ENCODE measurements at regions not wholly inside any gene's neighbourhood (a gene's known extent, or its start where the extent isn't known, plus 50 kb on each side); places are given as distances from the start of the nearest gene placed in this dataset.

- no peaks in the 10 kb centered on the region for H3K27me3 Mint-ChIP-seq (ENCODE audit: low read depth)
- H3K36me3 Mint-ChIP-seq (ENCODE audit: insufficient read depth), result no peaks in the 10 kb centered on the region
- DNase-seq (no peak), ATAC-seq (no peak)
- H3K4me3 Mint-ChIP-seq, result no peak overlapping the region
- no peaks in the 10 kb centered on the region for H3K4me1 Mint-ChIP-seq (ENCODE audit: low read depth)
- peaks cover 25% of the 10 kb centered on the region for H3K9me3 Mint-ChIP-seq
These were observed 358.3 kb upstream of the SALL1 start for GRCh38 chr16:51509336-51509735.

GRCh38 chr16:51508490-51509212, 357.6 kb upstream of the SALL1 start:
- no peaks in the 10 kb centered on the region for H3K27me3 Mint-ChIP-seq (ENCODE audit: low read depth)
- DNase-seq (no peak), ATAC-seq (no peak)

GRCh38 chr16:51507286-51507685, 356.2 kb upstream of the SALL1 start:
- ATAC-seq, result no peak
- DNase-seq, result no peak

More at GRCh38 chr16:51508490-51509212, 357.6 kb upstream of the SALL1 start:
- no peaks in the 10 kb centered on the region for H3K36me3 Mint-ChIP-seq (ENCODE audit: insufficient read depth)
- H3K4me3 Mint-ChIP-seq, result no peak overlapping the region
- no peaks in the 10 kb centered on the region for H3K4me1 Mint-ChIP-seq (ENCODE audit: low read depth)
- H3K9me3 Mint-ChIP-seq, result peaks cover 23% of the 10 kb centered on the region

DNA sequence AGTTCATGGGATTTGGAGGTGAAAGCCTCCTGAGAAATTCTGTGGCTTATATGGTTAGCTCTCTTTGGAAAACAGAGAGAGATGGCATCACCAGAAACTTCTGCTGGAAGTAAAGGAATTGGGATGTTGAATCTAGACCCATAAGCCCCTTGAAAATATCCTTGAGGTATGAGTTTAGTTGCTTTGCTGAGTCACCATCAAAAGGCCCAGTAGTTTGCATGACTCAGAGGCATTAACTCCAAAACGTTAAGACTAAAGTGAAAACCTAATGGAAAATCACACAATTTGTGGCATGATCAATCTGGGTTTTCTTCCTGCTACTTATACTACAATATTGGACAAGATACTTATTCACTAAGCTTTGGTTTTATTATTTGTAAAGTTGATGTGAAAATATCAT, 349.2 kb upstream of the SALL1 start:
- no peaks in the 10 kb centered on the region for H3K36me3 Mint-ChIP-seq (ENCODE audit: insufficient read depth)
- H3K27me3 Mint-ChIP-seq (ENCODE audit: low read depth), result no peaks in the 10 kb centered on the region
- ATAC-seq (no peak), DNase-seq (no peak)
- no peak overlapping the region for H3K4me3 Mint-ChIP-seq
- peaks cover 12% of the 10 kb centered on the region for H3K9me3 Mint-ChIP-seq
- no peaks in the 10 kb centered on the region for H3K4me1 Mint-ChIP-seq (ENCODE audit: low read depth)

More at GRCh38 chr16:51507286-51507685, 356.2 kb upstream of the SALL1 start:
- Mint-ChIP-seq H3K9me3 (peaks cover 24% of the 10 kb centered on the region), H3K27me3 (ENCODE audit: low read depth) (no peaks in the 10 kb centered on the region), H3K4me1 (ENCODE audit: low read depth) (no peaks in the 10 kb centered on the region), H3K4me3 (no peak overlapping the region), H3K36me3 (ENCODE audit: insufficient read depth) (no peaks in the 10 kb centered on the region)

GRCh38 chr16:51497541-51498211, 346.6 kb upstream of the SALL1 start:
- Mint-ChIP-seq H3K27me3 (ENCODE audit: low read depth) (no peaks in the 10 kb centered on the region), H3K9me3 (peaks cover 4% of the 10 kb centered on the region), H3K4me3 (no peak overlapping the region), H3K4me1 (ENCODE audit: low read depth) (no peaks in the 10 kb centered on the region), H3K36me3 (ENCODE audit: insufficient read depth) (no peaks in the 10 kb centered on the region)
- ATAC-seq, result no peak
- DNase-seq, result no peak

DNA sequence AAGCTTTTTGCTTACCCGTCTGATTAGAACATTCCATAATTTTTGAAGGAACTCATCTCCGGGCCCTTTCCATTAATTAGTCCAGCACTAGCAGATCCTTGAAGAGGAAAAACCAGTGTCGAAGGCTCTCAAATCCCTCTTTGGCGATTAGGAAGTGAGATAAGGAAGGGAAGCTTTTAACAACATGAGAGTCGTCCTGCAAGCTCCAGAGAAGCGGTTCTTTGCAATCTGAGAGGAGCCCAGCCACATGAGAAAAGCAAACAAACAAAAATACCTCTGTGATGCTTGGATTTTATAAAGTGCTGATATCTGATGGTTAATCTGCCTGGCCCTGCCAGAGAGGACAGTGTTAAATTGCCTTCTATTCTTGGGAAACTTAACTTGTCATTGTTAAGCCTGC, 339.8 kb upstream of the SALL1 start:
- ATAC-seq, result no peak
- Mint-ChIP-seq H3K4me1 (ENCODE audit: low read depth) (no peaks in the 10 kb centered on the region), H3K4me3 (no peak overlapping the region), H3K27me3 (ENCODE audit: low read depth) (no peaks in the 10 kb centered on the region), H3K9me3 (no peaks in the 10 kb centered on the region), H3K36me3 (ENCODE audit: insufficient read depth) (no peaks in the 10 kb centered on the region)
- DNase-seq, result no peak

DNA sequence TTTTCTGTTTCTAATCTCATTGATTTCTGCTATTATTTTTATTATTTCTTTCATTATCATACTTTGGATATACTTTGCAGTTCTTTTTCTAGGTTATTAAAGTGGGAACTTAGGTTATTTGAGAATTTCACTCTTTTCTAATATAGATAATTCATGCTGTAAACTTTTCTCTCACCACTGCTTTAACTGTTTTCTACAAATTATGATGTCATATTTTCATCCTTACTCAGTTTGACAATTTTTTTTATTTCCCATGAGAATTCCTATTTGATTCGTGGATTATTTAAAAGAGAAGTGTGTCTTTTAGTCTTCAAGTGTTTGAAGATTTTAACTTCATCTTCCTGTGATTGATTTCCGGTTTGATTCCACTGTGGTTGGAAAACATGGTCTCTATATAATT, 336.8 kb upstream of the SALL1 start:
- DNase-seq (no peak), ATAC-seq (no peak)
- H3K36me3 Mint-ChIP-seq (ENCODE audit: insufficient read depth), result no peaks in the 10 kb centered on the region
- peaks cover 10% of the 10 kb centered on the region for H3K9me3 Mint-ChIP-seq
- H3K27me3 Mint-ChIP-seq (ENCODE audit: low read depth), result no peaks in the 10 kb centered on the region
- no peaks in the 10 kb centered on the region for H3K4me1 Mint-ChIP-seq (ENCODE audit: low read depth)
- no peak overlapping the region for H3K4me3 Mint-ChIP-seq

GRCh38 chr16:51474414-51475091, 323.5 kb upstream of the SALL1 start:
- H3K4me1 Mint-ChIP-seq (ENCODE audit: low read depth), result no peaks in the 10 kb centered on the region
- H3K27me3 Mint-ChIP-seq (ENCODE audit: low read depth), result no peaks in the 10 kb centered on the region
- H3K9me3 Mint-ChIP-seq, result peaks cover 11% of the 10 kb centered on the region
- no peaks in the 10 kb centered on the region for H3K36me3 Mint-ChIP-seq (ENCODE audit: insufficient read depth)
- ATAC-seq (no peak), DNase-seq (no peak)
- no peak overlapping the region for H3K4me3 Mint-ChIP-seq

- no peaks in the 10 kb centered on the region for H3K4me1 Mint-ChIP-seq (ENCODE audit: low read depth)
- ATAC-seq (no peak), DNase-seq (no peak)
- H3K9me3 Mint-ChIP-seq, result peaks cover 11% of the 10 kb centered on the region
- no peak overlapping the region for H3K4me3 Mint-ChIP-seq
- no peaks in the 10 kb centered on the region for H3K36me3 Mint-ChIP-seq (ENCODE audit: insufficient read depth)
- H3K27me3 Mint-ChIP-seq (ENCODE audit: low read depth), result no peaks in the 10 kb centered on the region
These were observed 322.0 kb upstream of the SALL1 start for GRCh38 chr16:51473091-51473490.

GRCh38 chr16:51470492-51470891, 319.4 kb upstream of the SALL1 start:
- Mint-ChIP-seq H3K27me3 (ENCODE audit: low read depth) (no peaks in the 10 kb centered on the region), H3K4me3 (no peak overlapping the region), H3K36me3 (ENCODE audit: insufficient read depth) (no peaks in the 10 kb centered on the region), H3K9me3 (peaks cover 12% of the 10 kb centered on the region), H3K4me1 (ENCODE audit: low read depth) (no peaks in the 10 kb centered on the region)
- DNase-seq (no peak), ATAC-seq (no peak)

DNA sequence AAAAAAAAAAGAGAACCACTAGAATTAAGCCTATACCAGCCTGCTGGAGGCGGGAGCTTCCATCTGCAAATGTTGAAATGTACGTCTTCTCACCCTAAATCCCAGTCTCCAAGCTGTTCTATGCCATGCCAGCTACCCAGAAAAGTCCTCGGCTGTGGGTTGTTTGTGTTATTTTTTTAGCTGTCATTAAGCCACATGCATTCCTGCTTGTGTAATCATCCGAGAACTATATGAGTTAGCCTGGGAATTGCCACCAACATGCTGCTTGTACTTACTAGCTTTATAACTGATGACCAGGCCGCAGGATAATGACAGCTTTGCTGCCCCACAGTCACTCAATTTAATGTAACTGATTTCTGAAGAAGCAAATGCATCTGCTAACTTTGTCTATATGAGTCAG, 313.9 kb upstream of the SALL1 start:
- DNase-seq (no peak), ATAC-seq (no peak)
- no peaks in the 10 kb centered on the region for H3K27me3 Mint-ChIP-seq (ENCODE audit: low read depth)
- no peak overlapping the region for H3K4me3 Mint-ChIP-seq
- H3K36me3 Mint-ChIP-seq (ENCODE audit: insufficient read depth), result no peaks in the 10 kb centered on the region
- peaks cover 4% of the 10 kb centered on the region for H3K9me3 Mint-ChIP-seq
- no peaks in the 10 kb centered on the region for H3K4me1 Mint-ChIP-seq (ENCODE audit: low read depth)

GRCh38 chr16:51461255-51461654, 310.2 kb upstream of the SALL1 start:
- Mint-ChIP-seq H3K9me3 (peaks cover under 1% of the 10 kb centered on the region), H3K4me3 (no peak overlapping the region), H3K27me3 (ENCODE audit: low read depth) (no peaks in the 10 kb centered on the region), H3K4me1 (ENCODE audit: low read depth) (no peaks in the 10 kb centered on the region), H3K36me3 (ENCODE audit: insufficient read depth) (no peaks in the 10 kb centered on the region)
- DNase-seq (no peak), ATAC-seq (no peak)

DNA sequence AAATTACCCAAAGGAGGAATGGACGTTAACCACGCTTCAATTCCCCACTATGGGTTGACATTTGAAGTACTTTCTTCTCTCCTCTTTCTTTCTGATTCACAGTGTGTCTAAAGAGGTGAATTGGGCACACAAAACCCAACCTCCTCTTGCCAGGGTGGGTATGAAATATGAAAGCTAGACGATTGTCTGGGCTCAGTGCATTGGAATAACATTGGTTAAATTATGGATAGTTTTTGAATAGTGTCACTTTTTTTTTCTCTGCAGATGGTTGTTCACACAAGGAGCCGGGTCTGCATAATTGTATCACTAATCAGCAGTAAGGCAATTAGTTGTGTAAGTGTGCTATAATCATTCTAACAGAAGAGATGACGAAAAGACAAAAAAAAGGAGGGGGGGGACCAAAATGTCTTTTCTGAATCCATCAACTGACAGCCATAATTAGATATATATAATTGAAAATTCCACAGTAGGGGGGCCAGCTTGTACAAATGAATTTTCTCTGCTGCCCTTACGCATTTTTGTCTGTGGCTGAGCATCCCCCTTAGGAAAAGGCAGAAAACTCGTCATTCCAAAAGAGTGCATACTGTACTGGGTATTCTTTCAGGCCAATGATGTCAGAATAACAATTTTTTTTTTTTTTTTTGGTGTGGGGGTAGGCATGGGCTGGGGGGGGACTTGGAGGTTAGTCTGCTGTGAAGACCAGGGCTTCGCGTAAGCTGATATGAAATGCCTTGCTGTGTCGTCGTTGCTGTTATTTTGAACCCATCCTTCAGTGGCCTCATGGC, 307.5 kb upstream of the SALL1 start:
- no peaks in the 10 kb centered on the region for H3K27me3 Mint-ChIP-seq (ENCODE audit: low read depth)
- no peak overlapping the region for H3K4me3 Mint-ChIP-seq
- DNase-seq, result no peak
- no peaks in the 10 kb centered on the region for H3K4me1 Mint-ChIP-seq (ENCODE audit: low read depth)
- no peaks in the 10 kb centered on the region for H3K9me3 Mint-ChIP-seq
- no peak for ATAC-seq
- no peaks in the 10 kb centered on the region for H3K36me3 Mint-ChIP-seq (ENCODE audit: insufficient read depth)

GRCh38 chr16:51457775-51458174, 306.7 kb upstream of the SALL1 start:
- ATAC-seq, result no peak
- no peaks in the 10 kb centered on the region for H3K4me1 Mint-ChIP-seq (ENCODE audit: low read depth)
- H3K36me3 Mint-ChIP-seq (ENCODE audit: insufficient read depth), result no peaks in the 10 kb centered on the region
- no peaks in the 10 kb centered on the region for H3K27me3 Mint-ChIP-seq (ENCODE audit: low read depth)
- no peaks in the 10 kb centered on the region for H3K9me3 Mint-ChIP-seq
- no peak overlapping the region for H3K4me3 Mint-ChIP-seq
- DNase-seq, result no peak

All from activated T-cell treated with anti-CD3 and anti-CD28 coated beads, Interleukin-2, amount 50 U/mL, for 4 hours (primary cell).